Endothelial cell of umbilical vein (primary cell): ENCODE measurements at regions not wholly inside any gene's neighbourhood (a gene's known extent, or its start where the extent isn't known, plus 50 kb on each side); places are given as distances from the start of the nearest gene placed in this dataset.

ENCODE experiments used
- EZH2 ChIP-seq: IDR thresholded peaks from 2 replicates; pipeline ENCODE4 v1.6.1; 2012; ENCODE audit warnings: borderline replicate concordance, low read depth, mild to moderate bottlenecking, moderate library complexity, low read length, inconsistent platforms; ENCODE audit not compliant: severe bottlenecking
- FOS ChIP-seq: IDR thresholded peaks from 2 replicates; pipeline ENCODE4 v1.6.1; 2011; ENCODE audit warnings: mild to moderate bottlenecking, low read length, moderate library complexity, borderline replicate concordance; ENCODE audit not compliant: insufficient read depth
- GATA2 ChIP-seq: IDR thresholded peaks from 2 replicates; pipeline ENCODE4 v1.7.0; 2011; ENCODE audit warnings: low read depth, mild to moderate bottlenecking, moderate library complexity, mixed read lengths, low read length; ENCODE audit not compliant: insufficient read length, insufficient read depth
- MYC ChIP-seq: IDR thresholded peaks from one replicate; pipeline ENCODE4 v1.6.1; 2011; ENCODE audit warnings: mild to moderate bottlenecking, low read depth, low read length
- POLR2A ChIP-seq: IDR thresholded peaks from 2 replicates; pipeline ENCODE4 v1.6.1; 2012; ENCODE audit warnings: low read depth, mild to moderate bottlenecking, control low read depth, low read length
- POLR2AphosphoS5 ChIP-seq: IDR thresholded peaks from 2 replicates; pipeline ENCODE4 v1.6.1; 2012; ENCODE audit warnings: low read depth, mild to moderate bottlenecking, control low read depth, low read length, moderate library complexity; ENCODE audit not compliant: insufficient read depth
- TF ChIP-seq, protein P1 (sequence below), 2 donors: IDR thresholded peaks; 1 replicate in 1 of 2; 2 replicates in 1 of 2; pipeline ENCODE4 v1.5.1; 2011; ENCODE audit warnings: low read length in 2 of 2, mild to moderate bottlenecking in 2 of 2, moderate library complexity in 2 of 2, control low read depth in 1 of 2, inconsistent platforms in 1 of 2, low read depth in 1 of 2; ENCODE audit not compliant: insufficient read depth in 1 of 2; ENCODE audit errors: extremely low read depth in 1 of 2
- TF ChIP-seq, protein P2 (sequence below): IDR thresholded peaks from 2 replicates; pipeline ENCODE4 v1.6.1; 2011; ENCODE audit not compliant: insufficient read depth, insufficient read length

- TF ChIP-seq, protein P1, sequence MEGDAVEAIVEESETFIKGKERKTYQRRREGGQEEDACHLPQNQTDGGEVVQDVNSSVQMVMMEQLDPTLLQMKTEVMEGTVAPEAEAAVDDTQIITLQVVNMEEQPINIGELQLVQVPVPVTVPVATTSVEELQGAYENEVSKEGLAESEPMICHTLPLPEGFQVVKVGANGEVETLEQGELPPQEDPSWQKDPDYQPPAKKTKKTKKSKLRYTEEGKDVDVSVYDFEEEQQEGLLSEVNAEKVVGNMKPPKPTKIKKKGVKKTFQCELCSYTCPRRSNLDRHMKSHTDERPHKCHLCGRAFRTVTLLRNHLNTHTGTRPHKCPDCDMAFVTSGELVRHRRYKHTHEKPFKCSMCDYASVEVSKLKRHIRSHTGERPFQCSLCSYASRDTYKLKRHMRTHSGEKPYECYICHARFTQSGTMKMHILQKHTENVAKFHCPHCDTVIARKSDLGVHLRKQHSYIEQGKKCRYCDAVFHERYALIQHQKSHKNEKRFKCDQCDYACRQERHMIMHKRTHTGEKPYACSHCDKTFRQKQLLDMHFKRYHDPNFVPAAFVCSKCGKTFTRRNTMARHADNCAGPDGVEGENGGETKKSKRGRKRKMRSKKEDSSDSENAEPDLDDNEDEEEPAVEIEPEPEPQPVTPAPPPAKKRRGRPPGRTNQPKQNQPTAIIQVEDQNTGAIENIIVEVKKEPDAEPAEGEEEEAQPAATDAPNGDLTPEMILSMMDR (IDR thresholded peaks at IDR 0.05; ENCODE audit: extremely low read depth in 1 of 2, insufficient read depth in 1 of 2, low read depth in 1 of 2, low read length in 2 of 2) = no peak
- TF ChIP-seq POLR2A (no peak), GATA2 (no peak), POLR2AphosphoS5 (no peak), MYC (no peak), FOS (no peak), EZH2 (no peak)
- TF ChIP-seq, protein P2, sequence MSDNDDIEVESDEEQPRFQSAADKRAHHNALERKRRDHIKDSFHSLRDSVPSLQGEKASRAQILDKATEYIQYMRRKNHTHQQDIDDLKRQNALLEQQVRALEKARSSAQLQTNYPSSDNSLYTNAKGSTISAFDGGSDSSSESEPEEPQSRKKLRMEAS = no peak
These were observed 373.1 kb upstream of the DDHD1 start for GRCh38 chr14:53526200-53526599.
